Heart left ventricle (tissue), 13 donors: ENCODE measurements at regions not wholly inside any gene's neighbourhood (a gene's known extent, or its start where the extent isn't known, plus 50 kb on each side); places are given as distances from the start of the nearest gene placed in this dataset.
"Not testable (repeated sequence)": the region's sequence is repeated elsewhere in the genome, so short reads cannot be mapped to it uniquely, and the experiment has no call there.

Source experiments
- CTCF ChIP-seq, 12 donors: fragments of 200-600 bp; sonication (generic) in 4 of 12; IDR thresholded peaks; one replicate each; pipeline versions ENCODE4 v1.5.0 to v1.8.0; 2018 to 2022; ENCODE audit warnings: antibody characterized with exemption in 12 of 12, mild to moderate bottlenecking in 5 of 12
- POLR2A ChIP-seq, 2 donors: fragments of 450-650 bp; IDR thresholded peaks; one replicate each; pipeline ENCODE4 v1.6.1; 2017; ENCODE audit warnings: antibody characterized with exemption in 2 of 2, mild to moderate bottlenecking in 2 of 2, moderate library complexity in 2 of 2
- donor health status: ischemic (EF 13 %, LVEDD 7.1; RV severe dilation, severe dysfunction).
- donor health status: DM: no; HTN: yes; CAD: no.
- donor health status: DM: no; HTN: no; CAD: no.
- donor health status: ischemic (EF 25% LVEDD 6.9; RV normal size, moderate dysfunction).
- donor health status: ischemic (EF 25% LVEDD 5.7; RV mildly dilated, moderate dysfunction).
- donor health status: ischemic (EF 35%, LVEDD 5.7; RV mildly dilated, moderate dysfunction).
- donor health status: nonischemic (EF 11% LVEDD 7.7; RV severe dilation, severe dysfunction).
- donor health status: DM: yes; HTN: yes; CAD: no.
- donor health status: PGD.
- donor health status: ischemic (EF 29% LVEDD 5.4; RV normal size, mild dysfunction).
- donor health status: nonischemic (EF 23%, LVEDD 6.1; RV moderate dilation, normal function).

- not testable (repeated sequence) for TF ChIP-seq CTCF, POLR2A (IDR thresholded peaks at IDR 0.05)
Measured at GRCh38 chr5:69014007-69014406, 79.8 kb upstream of the SLC30A5 start.
